HEK293 (cell line): ENCODE measurements at regions not wholly inside any gene's neighbourhood (a gene's known extent, or its start where the extent isn't known, plus 50 kb on each side); places are given as distances from the start of the nearest gene placed in this dataset.

ENCODE experiments used
- CTCF ChIA-PET: fragments of 350-600 bp; formaldehyde crosslinking; extraction: SDS; loops from one replicate; lab custom pipeline; 2021; ENCODE audit warnings: antibody characterized with exemption; lab: Yijun Ruan, JAX
- POLR2A ChIA-PET: fragments of 300-600 bp; formaldehyde crosslinking; extraction: SDS; loops from one replicate; lab custom pipeline; 2020; ENCODE audit warnings: antibody characterized with exemption, inconsistent platforms; lab: Yijun Ruan, JAX
- H3K27ac ChIP-seq: fragments of 200-500 bp; sonication (Bioruptor generic); 2 replicates; pipeline ENCODE4 v1.5.1; 2014; ENCODE audit warnings: low read depth, low read length, control low read depth, inconsistent platforms; ENCODE audit errors: extremely low read depth
- H3K36me3 ChIP-seq, 2 experiments: fragments of 200-500 bp in 1 of 2; sonication (Bioruptor generic) in 1 of 2; 1 replicate in 1 of 2; 2 replicates in 1 of 2; pipeline ENCODE4 v1.5.1; 2014 to 2017; ENCODE audit warnings: inconsistent platforms in 2 of 2, low read length in 2 of 2; ENCODE audit not compliant: control insufficient read depth in 2 of 2, insufficient read depth in 1 of 2
- H3K4me1 ChIP-seq: fragments of 200-500 bp; sonication (Bioruptor generic); 2 replicates; pipeline ENCODE4 v1.5.1; 2014; ENCODE audit warnings: mild to moderate bottlenecking, low read length, inconsistent platforms; ENCODE audit not compliant: control insufficient read depth, insufficient read depth
- H3K4me3 ChIP-seq: 2 replicates; pipeline ENCODE4 v1.5.1; 2011; ENCODE audit warnings: low read depth, mild to moderate bottlenecking, control low read depth, low read length, moderate library complexity
- H3K9me3 ChIP-seq: fragments of 200-500 bp; sonication (Bioruptor generic); 2 replicates; pipeline ENCODE4 v1.5.1; 2014; ENCODE audit warnings: low read depth, low read length, inconsistent platforms; ENCODE audit not compliant: control insufficient read depth, insufficient read depth
- BCL11A ChIP-seq: fragments of 450-650 bp; formaldehyde crosslinking; IDR thresholded peaks from 2 replicates; pipeline ENCODE4 v1.5.1; 2016; ENCODE audit warnings: low read depth, missing biosample characterization, missing genetic modification characterization
- GLIS1 ChIP-seq: fragments of 450-650 bp; formaldehyde crosslinking; IDR thresholded peaks from 2 replicates; pipeline ENCODE4 v1.5.1; 2016; ENCODE audit warnings: missing biosample characterization, missing genetic modification characterization
- IKZF3 ChIP-seq: fragments of 450-650 bp; IDR thresholded peaks from 2 replicates; pipeline ENCODE4 v1.5.0; 2018; ENCODE audit warnings: missing biosample characterization, mild to moderate bottlenecking, missing genetic modification characterization, moderate library complexity
- KLF16 ChIP-seq: fragments of 450-650 bp; formaldehyde crosslinking; IDR thresholded peaks from 2 replicates; pipeline ENCODE4 v1.5.1; 2017; ENCODE audit warnings: missing biosample characterization, missing genetic modification characterization
- KLF9 ChIP-seq: fragments of 450-650 bp; formaldehyde crosslinking; IDR thresholded peaks from 2 replicates; pipeline ENCODE4 v1.5.1; 2016; ENCODE audit warnings: missing biosample characterization, missing genetic modification characterization, low read depth
- PRDM1 ChIP-seq: fragments of 450-650 bp; formaldehyde crosslinking; IDR thresholded peaks from 2 replicates; pipeline ENCODE4; 2016; ENCODE audit warnings: missing biosample characterization, missing genetic modification characterization
- PRDM6 ChIP-seq: fragments of 450-650 bp; formaldehyde crosslinking; IDR thresholded peaks from 2 replicates; pipeline ENCODE4 v1.5.1; 2017; ENCODE audit warnings: missing biosample characterization, missing genetic modification characterization
- RBAK ChIP-seq: fragments of 450-650 bp; formaldehyde crosslinking; IDR thresholded peaks from 2 replicates; pipeline ENCODE4 v1.5.1; 2016; ENCODE audit warnings: missing biosample characterization, missing genetic modification characterization
- REST ChIP-seq: fragments of 450-650 bp; formaldehyde crosslinking; IDR thresholded peaks from 2 replicates; pipeline ENCODE4 v1.5.1; 2016; ENCODE audit warnings: missing biosample characterization, missing genetic modification characterization
- SALL2 ChIP-seq: fragments of 450-650 bp; formaldehyde crosslinking; IDR thresholded peaks from 2 replicates; pipeline ENCODE4 v1.5.0; 2017; ENCODE audit warnings: missing biosample characterization, mild to moderate bottlenecking, missing genetic modification characterization, borderline replicate concordance
- SCRT1 ChIP-seq: fragments of 450-650 bp; formaldehyde crosslinking; IDR thresholded peaks from 2 replicates; pipeline ENCODE4 v1.5.1; 2016; ENCODE audit warnings: missing biosample characterization, missing genetic modification characterization, borderline replicate concordance
- TRIM28 ChIP-seq: IDR thresholded peaks from 2 replicates; pipeline ENCODE4 v1.6.1; 2011; ENCODE audit warnings: low read length, control low read depth, borderline replicate concordance
- YY2 ChIP-seq: fragments of 450-650 bp; formaldehyde crosslinking; IDR thresholded peaks from 2 replicates; pipeline ENCODE4 v1.5.1; 2016; ENCODE audit warnings: missing biosample characterization, missing genetic modification characterization
- ZNF146 ChIP-seq: fragments of 450-650 bp; formaldehyde crosslinking; IDR thresholded peaks from 2 replicates; pipeline ENCODE4 v1.5.1; 2016; ENCODE audit warnings: missing biosample characterization, missing genetic modification characterization
- ZNF19 ChIP-seq: fragments of 450-650 bp; formaldehyde crosslinking; IDR thresholded peaks from 2 replicates; pipeline ENCODE4; 2016; ENCODE audit warnings: missing biosample characterization, missing genetic modification characterization, low read depth
- ZNF202 ChIP-seq: fragments of 450-650 bp; formaldehyde crosslinking; IDR thresholded peaks from 2 replicates; pipeline ENCODE4 v1.5.1; 2016; ENCODE audit warnings: missing biosample characterization, missing genetic modification characterization, borderline replicate concordance
- ZNF266 ChIP-seq: fragments of 450-650 bp; formaldehyde crosslinking; IDR thresholded peaks from 2 replicates; pipeline ENCODE4 v1.5.1; 2016; ENCODE audit warnings: missing biosample characterization, missing genetic modification characterization, low read depth
- ZNF335 ChIP-seq: fragments of 450-650 bp; formaldehyde crosslinking; conservative IDR thresholded peaks from 2 replicates; pipeline ENCODE4 v1.5.1; 2016; ENCODE audit warnings: missing biosample characterization, missing genetic modification characterization
- ZNF366 ChIP-seq: fragments of 450-650 bp; formaldehyde crosslinking; conservative IDR thresholded peaks from 2 replicates; pipeline ENCODE4 v1.5.1; 2016; ENCODE audit warnings: missing biosample characterization, missing genetic modification characterization
- ZNF391 ChIP-seq: fragments of 450-650 bp; formaldehyde crosslinking; IDR thresholded peaks from 2 replicates; pipeline ENCODE4 v1.5.1; 2016; ENCODE audit warnings: low read depth, missing biosample characterization, missing genetic modification characterization, borderline replicate concordance
- ZNF449 ChIP-seq: fragments of 450-650 bp; formaldehyde crosslinking; IDR thresholded peaks from 2 replicates; pipeline ENCODE4 v1.5.1; 2017; ENCODE audit warnings: missing biosample characterization, mild to moderate bottlenecking, missing genetic modification characterization, moderate library complexity
- ZNF510 ChIP-seq: fragments of 450-650 bp; formaldehyde crosslinking; IDR thresholded peaks from 2 replicates; pipeline ENCODE4 v1.5.1; 2018; ENCODE audit warnings: mild to moderate bottlenecking, missing genetic modification characterization, missing biosample characterization; ENCODE audit not compliant: insufficient replicate concordance
- ZNF629 ChIP-seq: fragments of 450-650 bp; formaldehyde crosslinking; IDR thresholded peaks from 2 replicates; pipeline ENCODE4 v1.5.1; 2017; ENCODE audit warnings: missing biosample characterization, missing genetic modification characterization
- ZNF664 ChIP-seq: fragments of 450-650 bp; formaldehyde crosslinking; IDR thresholded peaks from 2 replicates; pipeline ENCODE4 v1.5.1; 2016; ENCODE audit warnings: missing biosample characterization, missing genetic modification characterization

GRCh38 chr14:53772936-53773335 lies 183.7 kb downstream of the BMP4 start:
- no peak overlapping the region for H3K27ac ChIP-seq
- no peak for TF ChIP-seq KLF9 (tag by site-specific recombination)
- TF ChIP-seq BCL11A (tag by site-specific recombination), result no peak
- TF ChIP-seq ZNF202, result no peak
- TF ChIP-seq ZNF366 (tag by site-specific recombination), result no peak
- no peak for TF ChIP-seq ZNF19 (tag by site-specific recombination)
- TF ChIP-seq ZNF146 (tag by site-specific recombination), result no peak
- TF ChIP-seq ZNF391, result no peak
- no peak for TF ChIP-seq TRIM28
- no peak for TF ChIP-seq GLIS1 (tag by site-specific recombination)
- TF ChIP-seq SCRT1 (tag by site-specific recombination), result no peak
- TF ChIP-seq, all 188 proteins: peak for 0
- H3K4me1 ChIP-seq, result no peaks in the 10 kb centered on the region
- no peaks in the 10 kb centered on the region for H3K36me3 ChIP-seq
- no peaks in the 10 kb centered on the region for H3K9me3 ChIP-seq
- POLR2A ChIA-PET, result no interaction called here
- no peak overlapping the region for H3K4me3 ChIP-seq
- CTCF ChIA-PET, result no interaction called here

GRCh38 chr14:53767566-53767965 lies 189.1 kb downstream of the BMP4 start:
- ChIA-PET POLR2A (no interaction called here), CTCF (no interaction called here)
- no peaks in the 10 kb centered on the region for H3K36me3 ChIP-seq
- TF ChIP-seq ZNF266 (tag by site-specific recombination) (no peak), ZNF449 (0 out of 2 replicates have a peak, but pooled peaks have one; percentile 36)
- H3K9me3 ChIP-seq, result no peaks in the 10 kb centered on the region
- no peak overlapping the region for H3K27ac ChIP-seq
- no peaks in the 10 kb centered on the region for H3K4me1 ChIP-seq
- no peak overlapping the region for H3K4me3 ChIP-seq

GRCh38 chr14:53766601-53767000 lies 190.0 kb downstream of the BMP4 start:
- no peak overlapping the region for H3K27ac ChIP-seq

More at GRCh38 chr14:53766601-53767000, 190.0 kb downstream of the BMP4 start:
- CTCF ChIA-PET, result interaction anchor here (0.6 to 0.9 kb wide), 3 partner anchors 85 to 563 kb away, joined by 3 to 4 read pairs (median 3); no protein-coding TSS in a partner anchor
- Histone ChIP-seq H3K4me3 (no peak overlapping the region), H3K4me1 (no peaks in the 10 kb centered on the region), H3K36me3 (no peaks in the 10 kb centered on the region), H3K9me3 (no peaks in the 10 kb centered on the region)
- POLR2A ChIA-PET, result no interaction called here
- TF ChIP-seq IKZF3 (tag by site-specific recombination) (no peak), ZNF335 (tag by site-specific recombination) (no peak), ZNF510 (no peak), ZNF664 (tag by site-specific recombination) (no peak), KLF16 (tag by site-specific recombination) (no peak), RBAK (tag by site-specific recombination) (no peak), PRDM6 (no peak), YY2 (tag by site-specific recombination) (no peak), REST (tag by site-specific recombination) (no peak), SALL2 (no peak), PRDM1 (tag by site-specific recombination) (no peak), ZNF629 (tag by site-specific recombination) (no peak)
